ENCODE measurements at regions not wholly inside any gene's neighbourhood (a gene's known extent, or its start where the extent isn't known, plus 50 kb on each side); places are given as distances from the start of the nearest gene placed in this dataset.

GRCh38 chr6:166722785-166723184, 95.7 kb upstream of the RPS6KA2 start:
- TF ChIP-seq EZH2phosphoT487 (conservative IDR thresholded peaks at IDR 0.05; ENCODE audit: low read length) (no peak), CTCF (IDR thresholded peaks at IDR 0.05; ENCODE audit: insufficient read depth, low read length, poor library complexity, severe bottlenecking) (no peak)
